HPDE6-E6E7 (cell line): ENCODE measurements at regions not wholly inside any gene's neighbourhood (a gene's known extent, or its start where the extent isn't known, plus 50 kb on each side); places are given as distances from the start of the nearest gene placed in this dataset.
"Not testable (repeated sequence)": the region's sequence is repeated elsewhere in the genome, so short reads cannot be mapped to it uniquely, and the experiment has no call there.

Source experiments
- DNase-seq: peaks from one replicate; pipeline ENCODE4 v3.0.0; 2011; ENCODE audit warnings: missing footprints; ENCODE audit errors: extremely low spot score

DNA sequence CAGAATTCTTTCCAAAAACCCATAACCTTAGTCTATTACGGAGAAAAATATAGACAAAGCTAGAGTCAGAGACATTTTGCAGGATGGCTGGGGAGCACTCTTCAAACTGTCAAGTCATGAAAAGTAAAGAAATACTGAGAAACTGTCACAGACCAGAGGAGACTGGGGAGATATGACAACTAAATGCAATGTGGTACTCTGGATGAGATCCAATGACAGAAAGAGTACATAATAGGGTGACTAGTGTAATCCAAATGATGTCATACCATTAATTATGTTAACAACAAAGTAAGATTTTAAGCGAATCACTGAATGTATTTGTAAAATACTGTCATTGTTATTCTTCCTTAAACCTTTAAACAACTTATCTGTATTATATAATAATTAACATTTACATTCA lies 393.8 kb downstream of the LIG4 start:
- no peak for DNase-seq

- no peak for DNase-seq
Observed at GRCh38 chr13:107819071-107819470, 396.3 kb downstream of the LIG4 start.

DNA sequence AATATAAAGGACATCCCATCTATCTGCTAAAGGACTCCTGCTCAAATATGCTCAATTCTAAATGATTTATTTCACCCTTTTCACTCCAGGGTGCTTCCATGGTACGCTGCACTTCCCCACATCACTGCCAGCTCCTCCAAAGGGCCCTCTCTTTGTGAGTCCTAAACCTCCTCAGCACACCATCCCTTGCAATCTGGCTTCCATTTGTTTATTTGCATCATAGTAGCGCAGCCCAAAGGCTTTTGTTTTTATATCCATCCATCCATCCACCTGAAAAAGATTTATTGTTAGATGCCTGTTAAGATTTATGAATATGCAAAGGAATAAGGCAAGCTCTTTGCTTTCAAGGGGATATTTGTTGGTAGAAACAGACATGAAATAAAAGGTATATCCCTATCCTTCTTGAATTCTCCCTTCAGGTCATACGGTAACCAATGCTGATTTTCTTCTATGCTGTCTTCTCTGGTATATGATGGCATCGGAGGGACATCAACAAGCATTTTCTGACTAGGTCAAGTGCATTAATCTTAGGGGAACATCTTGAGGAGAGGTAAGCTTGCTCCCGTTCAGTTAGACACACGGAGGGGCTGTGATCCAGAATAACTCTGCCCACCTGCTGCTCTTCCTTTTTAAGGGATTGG lies 397.6 kb downstream of the LIG4 start:
- DNase-seq: no peak

GRCh38 chr13:107812014-107812412 lies 403.3 kb downstream of the LIG4 start:
- DNase-seq: no peak

DNA sequence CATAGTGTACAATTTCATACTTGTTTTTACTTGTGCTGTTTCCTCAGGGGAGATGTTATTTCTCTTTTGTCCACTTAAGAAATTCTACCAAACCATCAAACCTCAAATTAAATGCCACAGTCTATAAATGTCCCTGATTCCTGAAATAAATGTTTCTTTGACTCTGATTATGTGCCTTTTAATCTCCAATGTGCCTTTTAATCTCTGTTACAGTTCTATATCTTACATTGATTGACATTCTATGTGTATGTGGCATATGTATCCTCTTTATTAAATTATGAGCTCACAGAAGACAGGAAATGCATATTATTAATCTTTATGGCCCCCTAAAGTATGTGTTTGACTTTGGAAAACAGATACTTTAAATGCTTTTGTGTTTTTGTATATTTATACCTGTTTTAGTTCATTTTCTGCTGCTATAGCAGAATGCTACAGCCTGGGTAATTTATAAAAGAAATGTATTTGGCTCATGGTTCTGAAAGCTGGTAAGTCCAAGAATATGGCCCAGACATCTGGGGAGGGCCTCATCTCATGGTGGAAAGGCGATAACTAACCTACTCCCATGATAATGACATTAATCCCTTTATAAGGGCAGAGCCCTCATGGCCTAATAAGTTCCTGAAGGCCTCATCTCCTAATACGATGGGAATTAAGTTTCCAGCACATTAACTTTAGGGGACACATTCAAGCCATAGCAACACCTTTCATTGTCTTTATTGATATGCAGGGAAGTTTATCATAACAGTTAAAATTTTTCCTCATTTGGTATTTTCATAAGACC lies 403.9 kb downstream of the LIG4 start:
- DNase-seq: no peak

DNA sequence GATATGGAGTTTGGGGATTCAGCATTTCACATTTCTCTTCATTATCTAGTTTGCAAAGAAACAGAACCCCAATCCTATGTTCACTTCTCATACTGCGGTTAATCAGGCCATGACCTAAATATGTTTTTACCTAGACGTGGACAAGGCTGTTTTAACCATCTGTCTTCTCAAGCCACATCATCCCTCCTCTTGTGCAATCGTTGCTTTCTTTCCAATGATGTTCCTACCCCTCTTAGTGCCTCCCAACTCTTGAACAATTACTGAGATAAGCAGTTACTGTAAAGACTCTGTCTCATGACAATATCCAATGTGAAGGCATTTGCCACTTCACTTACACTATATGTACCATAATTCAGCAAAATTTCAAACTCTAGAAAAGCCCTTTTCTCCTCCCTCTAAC lies 406.2 kb downstream of the LIG4 start:
- no peak for DNase-seq

DNA sequence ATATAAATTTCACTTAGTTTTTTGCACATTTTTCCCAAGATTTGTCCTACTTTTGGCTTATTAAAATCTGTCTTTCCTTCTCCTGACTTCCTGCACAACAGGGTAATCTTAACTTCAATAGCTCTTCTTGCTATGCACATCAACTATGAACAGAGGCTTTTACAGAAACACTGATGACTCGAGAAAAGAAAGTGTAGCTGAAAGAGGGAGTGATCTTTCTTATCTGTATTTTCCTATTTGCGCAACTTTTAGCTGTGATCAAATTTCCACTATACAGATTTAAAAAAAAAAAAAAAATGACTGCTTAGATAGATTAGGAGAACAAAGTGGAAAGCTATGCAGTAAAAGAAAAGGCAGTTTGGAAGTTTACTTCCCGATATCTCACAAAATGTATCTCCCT lies 406.9 kb downstream of the LIG4 start:
- no peak for DNase-seq

DNA sequence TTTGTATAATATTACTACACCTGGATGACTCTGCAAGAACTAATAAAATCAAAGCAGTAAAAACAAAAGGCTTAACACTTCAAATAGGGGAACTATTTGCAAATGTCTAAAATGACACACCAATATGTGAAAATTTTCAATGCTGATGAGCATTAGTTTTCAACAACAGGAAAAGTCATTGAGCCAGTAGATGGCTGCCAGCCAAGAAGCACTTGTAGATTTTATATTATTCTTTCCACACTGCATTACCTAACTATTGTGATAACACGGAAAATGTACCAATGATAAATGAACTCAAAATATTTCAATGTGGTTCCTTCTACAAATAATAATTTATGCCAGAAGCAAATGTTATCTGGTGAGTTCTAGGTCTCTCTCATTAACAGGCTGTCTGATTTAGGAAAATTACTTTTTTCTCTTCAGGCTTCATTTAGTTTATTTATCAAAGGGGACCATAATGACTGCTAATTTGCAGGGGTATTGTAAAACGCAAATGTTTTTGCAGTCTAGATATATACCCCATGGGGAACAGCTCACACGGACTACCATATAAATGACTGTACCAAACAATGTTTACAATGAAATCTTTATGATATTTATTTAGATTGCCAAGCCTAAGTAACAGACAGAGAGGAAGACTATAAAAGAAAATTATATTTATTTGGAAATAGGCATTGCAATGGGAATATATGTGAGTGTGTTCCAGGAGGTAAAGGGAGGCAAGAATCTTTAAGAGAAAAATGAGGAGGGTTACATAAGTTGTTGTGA lies 407.8 kb downstream of the LIG4 start:
- no peak for DNase-seq

GRCh38 chr13:107806726-107807125 lies 408.6 kb downstream of the LIG4 start:
- no peak for DNase-seq

- no peak for DNase-seq
Observed at GRCh38 chr13:107803822-107804495, 411.4 kb downstream of the LIG4 start.

- DNase-seq: no peak
Observed at GRCh38 chr13:107801621-107802020, 413.7 kb downstream of the LIG4 start.

DNA sequence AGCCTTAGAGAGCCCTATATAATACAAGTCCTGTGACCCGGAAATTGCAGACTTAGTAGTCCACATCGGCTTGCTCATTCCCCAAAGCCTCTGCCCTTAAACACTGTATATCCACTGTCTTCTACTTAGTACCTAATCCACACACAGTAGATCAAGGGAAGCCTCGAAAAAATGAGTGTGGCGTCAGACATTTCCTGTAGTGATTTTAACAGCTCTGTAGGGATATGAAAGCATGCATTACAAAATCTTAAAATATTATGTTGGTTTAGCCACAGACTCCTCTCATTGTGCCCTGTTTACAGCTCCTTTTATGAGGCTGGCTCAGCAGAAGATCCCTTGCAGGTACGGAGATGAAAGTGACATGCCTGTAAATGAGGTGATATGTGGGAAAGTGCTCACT lies 416.3 kb downstream of the LIG4 start:
- no peak for DNase-seq

GRCh38 chr13:107790397-107790796 lies 424.9 kb downstream of the LIG4 start:
- no peak for DNase-seq

- DNase-seq: no peak
Observed at GRCh38 chr13:107788464-107789165, 426.7 kb downstream of the LIG4 start.

DNA sequence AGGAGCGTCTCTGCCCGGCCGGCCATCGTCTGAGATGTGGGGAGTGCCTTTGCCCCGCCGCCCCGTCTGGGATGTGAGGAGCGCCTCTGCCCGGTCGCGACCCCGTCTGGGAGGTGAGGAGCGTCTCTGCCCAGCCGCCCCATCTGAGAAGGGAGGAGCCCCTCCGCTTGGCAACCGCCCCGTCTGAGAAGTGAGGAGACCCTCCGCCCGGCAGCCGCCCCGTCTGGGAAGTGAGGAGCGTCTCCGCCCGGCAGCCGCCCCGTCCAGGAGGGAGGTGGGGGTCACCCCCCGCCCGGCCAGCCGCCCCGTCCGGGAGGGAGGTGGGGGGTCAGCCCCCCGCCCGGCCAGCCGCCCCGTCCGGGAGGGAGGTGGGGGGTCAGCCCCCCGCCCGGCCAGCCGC lies 432.7 kb downstream of the LIG4 start:
- not testable (repeated sequence) for DNase-seq

- no peak for DNase-seq
Observed at GRCh38 chr13:107778094-107778493, 437.2 kb downstream of the LIG4 start.

- DNase-seq: no peak
Observed at GRCh38 chr13:107770541-107770940, 444.8 kb downstream of the LIG4 start.

- no peak for DNase-seq
Observed at GRCh38 chr13:107767119-107767518, 448.2 kb downstream of the LIG4 start.

GRCh38 chr13:107765724-107766401 lies 449.5 kb downstream of the LIG4 start:
- no peak for DNase-seq

GRCh38 chr13:107764046-107764445 lies 451.3 kb downstream of the LIG4 start:
- no peak for DNase-seq

GRCh38 chr13:107753748-107754147 lies 461.6 kb downstream of the LIG4 start:
- no peak for DNase-seq
